Right lobe of liver (tissue), 4 donors: ENCODE measurements at regions not wholly inside any gene's neighbourhood (a gene's known extent, or its start where the extent isn't known, plus 50 kb on each side); places are given as distances from the start of the nearest gene placed in this dataset.

Experiments used
- CTCF ChIP-seq, 4 donors: fragments of 200-600 bp in 3 of 4; fragments of 450-650 bp in 1 of 4; IDR thresholded peaks; one replicate each; pipeline versions ENCODE4 v1.5.1 to v1.8.0; 2016 to 2022; ENCODE audit warnings: antibody characterized with exemption in 4 of 4, mild to moderate bottlenecking in 2 of 4
- POLR2A ChIP-seq: fragments of 450-650 bp; IDR thresholded peaks from one replicate; pipeline ENCODE4 v1.6.1; 2017; ENCODE audit warnings: antibody characterized with exemption, mild to moderate bottlenecking
- donor health status: DM: no; HTN: no; CAD: no.
- donor health status: DM: no; HTN: no; CAD: no.
- donor health status: DM: no; HTN: yes; CAD: no.

GRCh38 chr20:62540504-62540903 is 64.7 kb upstream of the GATA5 start:
- TF ChIP-seq CTCF (IDR thresholded peaks at IDR 0.05) (no peak), POLR2A (no peak)
